GM21737 (cell line): ENCODE measurements at regions not wholly inside any gene's neighbourhood (a gene's known extent, or its start where the extent isn't known, plus 50 kb on each side); places are given as distances from the start of the nearest gene placed in this dataset.
"Not testable (repeated sequence)": the region's sequence is repeated elsewhere in the genome, so short reads cannot be mapped to it uniquely, and the experiment has no call there.

Source experiments
- ATAC-seq: cut with Tn5 transposase; IDR thresholded peaks from one replicate; pipeline ENCODE4 v1.9.1; 2021; ENCODE audit warnings: mild to moderate bottlenecking, moderate library complexity; ENCODE audit not compliant: unreplicated experiment

GRCh38 chr4:169934794-169935429, 91.3 kb downstream of the MFAP3L start:
- no peak for ATAC-seq

DNA sequence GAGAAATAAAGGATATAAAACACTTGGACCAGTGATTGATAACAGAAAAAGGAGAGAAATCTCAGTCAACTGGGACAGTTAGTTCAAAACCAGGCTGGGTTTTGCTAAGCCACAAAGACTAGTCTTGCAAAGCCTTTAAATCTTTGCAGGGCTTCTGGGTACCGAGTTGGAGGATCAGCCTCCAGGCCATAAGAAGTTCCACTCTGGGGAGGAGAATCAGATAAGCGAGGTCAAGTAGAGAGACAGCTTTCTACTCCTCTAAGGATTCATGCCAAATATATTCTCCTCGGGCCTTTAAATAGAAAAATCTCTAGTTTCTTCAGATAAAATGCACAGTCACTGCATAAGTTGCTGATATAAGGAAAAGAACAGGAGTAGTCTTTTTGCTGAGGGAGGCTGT, 92.7 kb downstream of the MFAP3L start:
- ATAC-seq = no peak

- no peak for ATAC-seq
Measured at GRCh38 chr4:169931964-169932363, 94.2 kb downstream of the MFAP3L start.

DNA sequence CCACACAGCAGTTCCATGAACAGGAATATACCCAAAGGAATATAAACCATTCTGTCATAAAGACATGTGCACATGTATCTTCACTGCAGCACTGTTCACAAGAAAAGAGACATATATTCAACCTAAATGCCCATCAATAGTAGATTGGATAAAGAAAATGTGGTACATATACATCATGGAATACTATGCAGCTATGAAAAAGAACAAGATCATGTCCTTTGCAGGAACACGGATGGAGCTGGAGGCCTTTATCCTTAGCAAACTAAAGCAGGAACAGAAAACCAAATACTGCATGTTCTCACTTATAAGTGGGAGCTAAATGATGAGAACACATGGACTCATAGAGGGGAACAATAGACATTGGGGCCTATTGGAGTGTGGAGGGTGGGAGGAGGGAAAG, 95.4 kb downstream of the MFAP3L start:
- not testable (repeated sequence) for ATAC-seq

GRCh38 chr4:169927280-169927679, 98.9 kb downstream of the MFAP3L start:
- ATAC-seq = no peak

- no peak for ATAC-seq
Measured at GRCh38 chr4:169925678-169926077, 100.5 kb downstream of the MFAP3L start.

GRCh38 chr4:169922632-169923276, 103.4 kb downstream of the MFAP3L start:
- ATAC-seq = no peak

- ATAC-seq = no peak
Measured at GRCh38 chr4:169921732-169922131, 104.5 kb downstream of the MFAP3L start.

- no peak for ATAC-seq
Measured at GRCh38 chr4:169921237-169921636, 105.0 kb downstream of the MFAP3L start.

- ATAC-seq = not testable (repeated sequence)
Measured at GRCh38 chr4:169919194-169920124, 106.7 kb downstream of the MFAP3L start.

GRCh38 chr4:169915545-169915944, 110.7 kb downstream of the MFAP3L start:
- no peak for ATAC-seq

- no peak for ATAC-seq
Measured at GRCh38 chr4:169914866-169915265, 111.3 kb downstream of the MFAP3L start.

DNA sequence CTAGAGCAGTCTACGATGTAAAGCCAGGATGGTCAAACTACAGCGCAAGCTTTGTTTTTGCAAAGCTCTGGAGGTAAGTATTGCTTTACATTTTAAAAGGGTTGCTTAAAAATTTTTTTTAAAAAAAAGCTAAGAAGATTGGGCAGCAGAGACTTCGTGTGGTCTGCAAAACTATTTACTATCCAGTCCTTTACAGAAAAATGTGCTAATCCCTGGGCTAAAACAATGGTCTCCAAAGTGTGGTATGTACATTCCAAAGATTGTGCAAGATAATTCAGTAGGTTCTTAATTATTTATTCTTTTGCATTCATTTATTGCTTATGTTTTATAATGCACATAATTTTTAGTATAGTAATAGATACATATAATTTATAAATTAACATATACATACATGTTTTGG, 113.2 kb downstream of the MFAP3L start:
- no peak for ATAC-seq

- ATAC-seq = no peak
Measured at GRCh38 chr4:169909897-169910296, 116.3 kb downstream of the MFAP3L start.

GRCh38 chr4:169909479-169909878, 116.7 kb downstream of the MFAP3L start:
- no peak for ATAC-seq

- ATAC-seq = no peak
Measured at GRCh38 chr4:169907705-169908104, 118.5 kb downstream of the MFAP3L start.

DNA sequence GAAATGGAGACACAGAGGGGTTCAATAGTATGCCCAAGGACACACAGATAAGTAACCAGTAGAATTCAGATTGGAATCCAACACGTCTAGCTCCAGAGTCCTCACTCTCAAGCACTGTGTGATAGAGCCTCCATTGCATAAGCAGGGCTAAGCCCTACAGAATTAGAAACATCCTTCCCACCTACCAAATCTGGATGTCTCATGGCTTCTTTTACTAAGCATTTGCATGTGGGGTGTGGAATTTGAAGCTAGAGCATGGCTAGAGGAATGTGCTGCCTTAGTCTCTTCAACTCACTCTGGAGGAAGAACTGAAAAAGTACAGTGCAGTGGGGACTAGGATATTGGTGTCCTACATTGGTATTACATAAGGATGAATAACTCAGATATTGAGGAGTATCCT, 119.4 kb downstream of the MFAP3L start:
- no peak for ATAC-seq

DNA sequence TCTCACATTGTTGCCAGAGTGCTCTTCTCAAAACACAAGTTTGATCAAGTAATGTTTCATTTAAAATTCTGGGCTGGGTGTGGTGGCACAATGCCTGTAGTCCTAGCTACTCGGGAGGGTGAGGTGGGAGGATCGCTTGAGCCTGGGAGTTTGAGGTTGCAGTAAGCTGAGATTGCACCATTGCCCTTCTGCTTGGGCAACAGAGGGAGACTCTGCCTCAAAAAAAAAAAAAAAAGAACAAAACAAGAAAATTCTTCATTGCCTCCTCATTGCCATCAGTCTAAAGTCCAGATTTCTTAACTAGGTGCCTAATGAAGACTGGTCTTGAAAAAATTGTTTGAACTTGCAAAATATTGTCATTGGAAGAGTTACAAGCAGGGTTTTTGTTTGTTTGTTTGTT, 120.1 kb downstream of the MFAP3L start:
- ATAC-seq = no peak

GRCh38 chr4:169902658-169903345, 123.4 kb downstream of the MFAP3L start:
- ATAC-seq = no peak

- no peak for ATAC-seq
Measured at GRCh38 chr4:169900241-169900845, 125.9 kb downstream of the MFAP3L start.

GRCh38 chr4:169899295-169899694, 126.9 kb downstream of the MFAP3L start:
- ATAC-seq = no peak
